ENCODE measurements at regions not wholly inside any gene's neighbourhood (a gene's known extent, or its start where the extent isn't known, plus 50 kb on each side); places are given as distances from the start of the nearest gene placed in this dataset.
"Not testable (repeated sequence)": the region's sequence is repeated elsewhere in the genome, so short reads cannot be mapped to it uniquely, and the experiment has no call there.

DNA sequence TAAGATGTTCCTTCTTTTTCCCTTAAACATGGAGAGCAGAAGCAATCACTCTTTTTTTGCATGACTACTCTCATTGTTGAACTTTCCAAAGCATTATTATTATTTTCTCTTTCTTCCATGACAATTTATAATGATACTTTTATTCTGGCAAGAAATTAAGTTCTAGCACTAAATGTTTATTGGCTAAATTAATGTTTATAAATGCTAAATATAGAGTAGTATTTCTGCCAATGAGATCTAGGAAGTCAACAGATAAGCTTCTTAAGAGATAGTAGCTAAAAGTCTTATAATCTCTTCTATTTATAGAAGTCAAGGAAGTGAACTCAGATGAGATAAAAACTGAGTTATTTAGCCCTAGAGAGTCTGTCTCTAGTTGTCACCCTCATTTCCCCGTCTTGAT lies 920.1 kb downstream of the KCNJ2 start:
- Histone ChIP-seq H3K27ac (ENCODE audit: low read depth in 1 of 2, low read length in 1 of 2) (no peak overlapping the region), H3K27me3 (ENCODE audit: control insufficient read depth in 2 of 2, insufficient read depth in 1 of 2, low read length in 1 of 2) (no peaks in the 10 kb centered on the region), H3K4me1 (ENCODE audit: control insufficient read depth in 2 of 2, insufficient read depth in 2 of 2, low read length in 2 of 2) (no peaks in the 10 kb centered on the region), H3K9me3 (ENCODE audit: control insufficient read depth in 2 of 2, insufficient read depth in 1 of 2, low read length in 1 of 2) (no peaks in the 10 kb centered on the region), H3K4me3 (ENCODE audit: low read length in 2 of 2) (no peak overlapping the region), H3K36me3 (ENCODE audit: control insufficient read depth in 2 of 2, insufficient read depth in 2 of 2, low read length in 1 of 2) (no peaks in the 10 kb centered on the region)
- WGBS: 82% methylated on average over 1 of the region's 1 CpG
- no peak for DNase-seq (ENCODE audit: low read depth in 6 of 9, low spot score in 9 of 9)

DNA sequence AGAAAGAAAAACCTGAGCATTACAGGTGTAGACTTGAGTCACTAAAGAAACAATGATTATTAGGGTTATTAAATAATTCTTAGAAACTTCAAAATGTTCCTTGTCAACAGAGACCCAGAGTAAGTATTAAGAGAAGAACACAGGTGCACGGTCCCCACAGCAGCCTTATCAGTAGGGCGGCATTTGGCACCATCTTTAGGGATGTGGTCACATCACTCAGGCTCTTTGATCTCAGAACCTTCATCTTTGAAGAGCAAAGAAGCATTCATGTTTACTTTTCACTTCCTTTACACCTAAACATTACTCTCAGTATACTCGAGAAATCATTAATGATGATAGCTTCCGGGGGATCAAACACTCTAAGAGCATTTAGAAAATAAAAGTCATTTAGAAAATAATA lies 928.7 kb downstream of the KCNJ2 start:
- DNase-seq (ENCODE audit: low read depth in 6 of 9, low spot score in 9 of 9): peak in 1 of 9 donors; percentile 2
- 52% methylated on average over 4 of the region's 4 CpGs for WGBS

DNA sequence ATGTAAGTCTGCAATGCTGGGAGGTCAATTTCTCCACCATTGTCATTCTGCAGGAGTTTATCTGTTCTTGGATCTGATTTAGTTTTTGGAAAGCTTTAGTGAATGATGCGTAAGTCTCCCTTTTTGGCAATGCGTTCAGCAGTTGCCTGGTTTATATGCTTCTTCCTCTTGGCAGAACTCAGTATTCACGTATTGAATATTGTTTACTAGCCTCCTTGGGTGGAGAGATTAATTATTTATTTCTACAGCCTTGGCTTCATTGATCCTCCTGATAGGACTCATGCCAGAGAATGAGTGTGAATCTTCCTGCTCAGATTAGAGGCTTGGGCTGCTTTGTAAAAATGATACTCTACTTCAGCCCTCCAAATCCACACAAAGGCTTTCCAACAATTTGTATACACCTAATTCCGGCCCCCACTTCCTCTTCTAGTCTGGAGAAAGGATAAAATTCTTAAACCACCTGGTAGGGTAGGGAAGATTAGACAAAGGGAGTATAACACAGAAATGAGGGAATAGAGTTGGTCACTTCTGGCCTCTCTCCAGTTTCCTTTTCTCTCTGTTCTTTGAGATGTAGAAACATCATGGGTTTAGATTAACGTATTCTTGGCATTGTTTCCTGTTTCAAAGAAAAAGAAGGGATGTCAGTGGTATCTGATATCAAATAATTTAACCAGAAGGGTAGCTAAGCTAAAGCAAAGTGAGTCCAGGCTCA lies 929.8 kb downstream of the KCNJ2 start:
- no peaks in the 10 kb centered on the region for H3K4me1 ChIP-seq (ENCODE audit: control insufficient read depth in 2 of 2, insufficient read depth in 2 of 2, low read length in 2 of 2)
- no peak overlapping the region for H3K4me3 ChIP-seq (ENCODE audit: low read length in 2 of 2)
- no peak for DNase-seq (ENCODE audit: low read depth in 6 of 9, low spot score in 9 of 9)
- no peaks in the 10 kb centered on the region for H3K27me3 ChIP-seq (ENCODE audit: control insufficient read depth in 2 of 2, insufficient read depth in 1 of 2, low read length in 1 of 2)
- H3K27ac ChIP-seq (ENCODE audit: low read depth in 1 of 2, low read length in 1 of 2): no peak overlapping the region
- H3K9me3 ChIP-seq (ENCODE audit: control insufficient read depth in 2 of 2, insufficient read depth in 1 of 2, low read length in 1 of 2): no peaks in the 10 kb centered on the region
- WGBS: 81% methylated on average over 5 of the region's 5 CpGs
- H3K36me3 ChIP-seq (ENCODE audit: control insufficient read depth in 2 of 2, insufficient read depth in 2 of 2, low read length in 1 of 2): no peaks in the 10 kb centered on the region

More for the DNA sequence above, 928.7 kb downstream of the KCNJ2 start:
- Histone ChIP-seq H3K27me3 (ENCODE audit: control insufficient read depth in 2 of 2, insufficient read depth in 1 of 2, low read length in 1 of 2) (no peaks in the 10 kb centered on the region), H3K36me3 (ENCODE audit: control insufficient read depth in 2 of 2, insufficient read depth in 2 of 2, low read length in 1 of 2) (no peaks in the 10 kb centered on the region), H3K9me3 (ENCODE audit: control insufficient read depth in 2 of 2, insufficient read depth in 1 of 2, low read length in 1 of 2) (no peaks in the 10 kb centered on the region), H3K4me3 (ENCODE audit: low read length in 2 of 2) (no peak overlapping the region), H3K27ac (ENCODE audit: low read depth in 1 of 2, low read length in 1 of 2) (no peak overlapping the region), H3K4me1 (ENCODE audit: control insufficient read depth in 2 of 2, insufficient read depth in 2 of 2, low read length in 2 of 2) (no peaks in the 10 kb centered on the region)

DNA sequence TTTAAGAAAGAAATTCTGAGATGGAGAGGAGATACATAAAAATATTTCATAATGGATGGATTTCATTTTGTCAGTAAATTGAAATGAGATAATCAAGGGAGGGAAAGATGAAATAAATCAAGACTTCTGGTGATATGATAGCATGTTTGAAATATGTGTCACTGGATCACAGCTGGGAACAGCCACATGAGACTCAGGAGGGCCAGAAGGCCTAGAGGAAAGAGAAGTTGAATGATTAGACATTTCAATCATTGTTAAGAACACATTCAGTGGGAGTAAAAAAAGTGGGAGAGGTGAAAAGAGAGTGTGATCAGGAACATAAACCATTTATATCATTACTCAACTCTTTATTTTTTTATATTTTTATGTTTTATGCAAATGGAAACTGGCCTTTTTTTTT lies 933.4 kb downstream of the KCNJ2 start:
- Histone ChIP-seq H3K36me3 (ENCODE audit: control insufficient read depth in 2 of 2, insufficient read depth in 2 of 2, low read length in 1 of 2) (no peaks in the 10 kb centered on the region), H3K9me3 (ENCODE audit: control insufficient read depth in 2 of 2, insufficient read depth in 1 of 2, low read length in 1 of 2) (no peaks in the 10 kb centered on the region), H3K4me1 (ENCODE audit: control insufficient read depth in 2 of 2, insufficient read depth in 2 of 2, low read length in 2 of 2) (no peaks in the 10 kb centered on the region), H3K27ac (ENCODE audit: low read depth in 1 of 2, low read length in 1 of 2) (no peak overlapping the region), H3K27me3 (ENCODE audit: control insufficient read depth in 2 of 2, insufficient read depth in 1 of 2, low read length in 1 of 2) (no peaks in the 10 kb centered on the region), H3K4me3 (ENCODE audit: low read length in 2 of 2) (no peak overlapping the region)
- no peak for DNase-seq (ENCODE audit: low read depth in 6 of 9, low spot score in 9 of 9)

DNA sequence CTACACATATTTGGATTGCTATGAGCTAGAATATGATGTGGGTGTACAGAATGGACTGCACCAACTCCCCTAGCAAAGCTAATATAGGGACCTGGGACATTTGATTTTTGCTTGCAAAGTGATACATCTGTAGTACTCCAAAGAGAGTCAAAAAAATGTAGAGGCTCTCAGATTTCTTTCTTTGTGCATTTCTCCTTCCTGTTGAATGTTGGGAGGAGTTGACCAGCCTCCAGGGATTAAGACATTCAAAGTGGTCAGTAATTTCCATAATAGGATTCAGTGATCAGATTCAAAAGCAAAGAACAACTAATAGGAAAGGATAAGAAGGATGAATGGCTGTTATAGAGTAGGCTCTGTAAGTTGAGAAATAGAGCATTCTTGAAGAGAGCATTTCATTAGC lies 934.9 kb downstream of the KCNJ2 start:
- Histone ChIP-seq H3K36me3 (ENCODE audit: control insufficient read depth in 2 of 2, insufficient read depth in 2 of 2, low read length in 1 of 2) (no peaks in the 10 kb centered on the region), H3K4me1 (ENCODE audit: control insufficient read depth in 2 of 2, insufficient read depth in 2 of 2, low read length in 2 of 2) (no peaks in the 10 kb centered on the region), H3K27ac (ENCODE audit: low read depth in 1 of 2, low read length in 1 of 2) (no peak overlapping the region), H3K9me3 (ENCODE audit: control insufficient read depth in 2 of 2, insufficient read depth in 1 of 2, low read length in 1 of 2) (no peaks in the 10 kb centered on the region), H3K27me3 (ENCODE audit: control insufficient read depth in 2 of 2, insufficient read depth in 1 of 2, low read length in 1 of 2) (no peaks in the 10 kb centered on the region), H3K4me3 (ENCODE audit: low read length in 2 of 2) (no peak overlapping the region)
- DNase-seq (ENCODE audit: low read depth in 6 of 9, low spot score in 9 of 9): no peak

DNA sequence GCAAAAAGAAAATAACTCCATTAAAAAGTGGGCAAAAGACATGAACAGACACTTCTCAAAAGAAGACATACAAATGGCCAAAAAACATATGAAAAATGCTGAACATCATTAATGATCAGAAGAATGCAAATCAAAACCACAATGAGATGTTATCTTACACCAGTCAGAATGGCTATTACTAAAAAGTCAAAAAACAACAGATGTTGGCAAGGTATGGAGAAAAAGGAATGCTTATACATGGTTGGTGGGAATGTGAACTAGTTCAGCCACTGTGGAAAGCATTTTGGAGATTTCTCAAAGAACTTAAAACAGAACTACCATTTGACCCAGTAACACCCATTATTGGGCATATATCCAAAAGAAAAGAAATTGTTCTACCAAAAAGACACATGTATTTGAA lies 936.7 kb downstream of the KCNJ2 start:
- H3K4me3 ChIP-seq (ENCODE audit: low read length in 2 of 2); H3K9me3 ChIP-seq (ENCODE audit: control insufficient read depth in 2 of 2, insufficient read depth in 1 of 2, low read length in 1 of 2); H3K27me3 ChIP-seq (ENCODE audit: control insufficient read depth in 2 of 2, insufficient read depth in 1 of 2, low read length in 1 of 2): not testable (repeated sequence)

DNA sequence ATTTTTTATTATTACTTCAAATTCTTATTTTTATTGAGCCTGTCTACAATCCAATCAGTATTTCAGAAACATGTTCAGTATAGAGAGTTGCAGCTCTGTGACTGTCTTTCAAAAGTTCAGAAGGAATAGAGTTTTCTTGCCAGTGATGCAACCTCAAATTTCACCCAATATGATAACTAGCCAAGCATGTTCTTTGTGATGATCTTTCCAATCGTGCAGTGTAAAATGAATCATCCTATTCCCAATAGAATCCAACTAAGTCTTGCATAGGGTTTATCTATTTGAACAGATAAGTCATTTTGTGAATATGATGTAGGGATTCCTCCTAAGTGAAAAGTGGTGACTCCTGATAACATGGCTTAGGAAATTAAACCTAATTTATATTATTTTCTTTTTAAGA lies 937.8 kb downstream of the KCNJ2 start:
- Histone ChIP-seq H3K4me3 (ENCODE audit: low read length in 2 of 2) (no peak overlapping the region), H3K27ac (ENCODE audit: low read depth in 1 of 2, low read length in 1 of 2) (no peak overlapping the region), H3K4me1 (ENCODE audit: control insufficient read depth in 2 of 2, insufficient read depth in 2 of 2, low read length in 2 of 2) (no peaks in the 10 kb centered on the region), H3K9me3 (ENCODE audit: control insufficient read depth in 2 of 2, insufficient read depth in 1 of 2, low read length in 1 of 2) (no peaks in the 10 kb centered on the region), H3K27me3 (ENCODE audit: control insufficient read depth in 2 of 2, insufficient read depth in 1 of 2, low read length in 1 of 2) (no peaks in the 10 kb centered on the region), H3K36me3 (ENCODE audit: control insufficient read depth in 2 of 2, insufficient read depth in 2 of 2, low read length in 1 of 2) (no peaks in the 10 kb centered on the region)
- 88% methylated on average over 1 of the region's 1 CpG for WGBS
- DNase-seq (ENCODE audit: low read depth in 6 of 9, low spot score in 9 of 9): no peak

More for the DNA sequence above, 936.7 kb downstream of the KCNJ2 start:
- not testable (repeated sequence) for H3K27ac ChIP-seq (ENCODE audit: low read depth in 1 of 2, low read length in 1 of 2); H3K36me3 ChIP-seq (ENCODE audit: control insufficient read depth in 2 of 2, insufficient read depth in 2 of 2, low read length in 1 of 2); H3K4me1 ChIP-seq (ENCODE audit: control insufficient read depth in 2 of 2, insufficient read depth in 2 of 2, low read length in 2 of 2); DNase-seq (ENCODE audit: low read depth in 6 of 9, low spot score in 9 of 9)

DNA sequence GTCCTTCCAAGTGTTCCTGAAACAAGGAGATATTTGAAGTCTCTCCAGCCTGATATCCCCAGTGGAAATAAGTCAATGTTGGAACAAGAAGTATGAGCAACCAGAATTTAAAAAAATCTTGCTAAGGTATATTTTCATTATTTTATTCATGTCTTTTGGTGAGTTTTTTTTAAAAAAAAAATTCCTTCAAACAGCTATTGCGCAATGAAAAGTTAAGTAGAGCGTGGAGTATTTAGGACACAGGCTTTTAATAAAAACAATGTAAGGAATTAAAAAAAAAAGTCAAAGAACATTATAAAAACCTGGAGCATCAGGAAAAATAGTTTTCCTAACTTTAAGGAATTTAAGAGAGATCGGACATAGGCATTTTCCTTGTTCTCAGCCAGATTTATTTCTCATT lies 940.4 kb downstream of the KCNJ2 start:
- H3K4me1 ChIP-seq (ENCODE audit: control insufficient read depth in 2 of 2, insufficient read depth in 2 of 2, low read length in 2 of 2): no peaks in the 10 kb centered on the region
- no peak overlapping the region for H3K27ac ChIP-seq (ENCODE audit: low read depth in 1 of 2, low read length in 1 of 2)
- H3K27me3 ChIP-seq (ENCODE audit: control insufficient read depth in 2 of 2, insufficient read depth in 1 of 2, low read length in 1 of 2): no peaks in the 10 kb centered on the region
- WGBS: 91% methylated on average over 3 of the region's 3 CpGs
- no peak for DNase-seq (ENCODE audit: low read depth in 6 of 9, low spot score in 9 of 9)
- H3K36me3 ChIP-seq (ENCODE audit: control insufficient read depth in 2 of 2, insufficient read depth in 2 of 2, low read length in 1 of 2): no peaks in the 10 kb centered on the region
- no peaks in the 10 kb centered on the region for H3K9me3 ChIP-seq (ENCODE audit: control insufficient read depth in 2 of 2, insufficient read depth in 1 of 2, low read length in 1 of 2)
- no peak overlapping the region for H3K4me3 ChIP-seq (ENCODE audit: low read length in 2 of 2)

DNA sequence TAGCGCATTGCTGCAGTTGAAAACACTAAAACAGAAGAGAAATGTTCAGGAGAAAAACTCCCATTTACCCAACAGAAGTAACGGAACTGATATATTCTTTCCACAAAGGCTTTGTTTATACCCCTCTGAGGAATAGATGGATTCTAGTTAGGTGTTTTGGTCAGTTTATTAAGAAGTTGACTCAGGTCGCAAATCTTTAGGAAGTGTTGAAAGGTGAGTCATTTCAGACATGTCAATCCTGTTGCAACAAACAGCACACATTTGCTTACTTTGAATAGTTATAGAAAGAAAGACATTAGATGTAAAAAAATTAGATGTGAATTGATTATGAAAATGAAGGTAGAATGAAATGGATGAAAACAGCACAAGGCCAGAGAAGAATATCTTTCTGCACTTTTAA lies 941.0 kb downstream of the KCNJ2 start:
- Histone ChIP-seq H3K9me3 (ENCODE audit: control insufficient read depth in 2 of 2, insufficient read depth in 1 of 2, low read length in 1 of 2) (no peaks in the 10 kb centered on the region), H3K4me1 (ENCODE audit: control insufficient read depth in 2 of 2, insufficient read depth in 2 of 2, low read length in 2 of 2) (no peaks in the 10 kb centered on the region), H3K27me3 (ENCODE audit: control insufficient read depth in 2 of 2, insufficient read depth in 1 of 2, low read length in 1 of 2) (no peaks in the 10 kb centered on the region), H3K4me3 (ENCODE audit: low read length in 2 of 2) (no peak overlapping the region), H3K27ac (ENCODE audit: low read depth in 1 of 2, low read length in 1 of 2) (no peak overlapping the region), H3K36me3 (ENCODE audit: control insufficient read depth in 2 of 2, insufficient read depth in 2 of 2, low read length in 1 of 2) (no peaks in the 10 kb centered on the region)
- DNase-seq (ENCODE audit: low read depth in 6 of 9, low spot score in 9 of 9): no peak
- 93% methylated on average over 3 of the region's 3 CpGs for WGBS

DNA sequence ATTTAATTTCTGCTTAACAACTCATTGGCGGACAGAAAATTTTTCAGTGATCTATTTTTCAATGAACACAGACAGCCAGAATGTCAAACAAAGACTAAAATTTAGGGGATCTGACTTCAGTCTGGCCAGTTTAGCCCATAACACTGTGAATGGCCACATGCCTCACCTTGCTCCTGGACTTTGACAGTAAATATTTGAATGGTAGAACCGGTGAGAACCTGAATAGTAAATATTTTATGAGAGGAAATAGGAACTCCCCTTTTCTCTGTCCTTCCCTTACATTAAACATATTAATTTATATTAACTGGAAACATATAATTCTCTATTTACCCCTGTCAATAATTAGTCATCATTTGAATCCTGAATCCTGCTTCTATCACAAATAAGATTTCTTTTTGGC lies 942.1 kb downstream of the KCNJ2 start:
- WGBS: 94% methylated on average over 2 of the region's 2 CpGs
- no peak overlapping the region for H3K4me3 ChIP-seq (ENCODE audit: low read length in 2 of 2)
- H3K27ac ChIP-seq (ENCODE audit: low read depth in 1 of 2, low read length in 1 of 2): no peak overlapping the region
- DNase-seq (ENCODE audit: low read depth in 6 of 9, low spot score in 9 of 9): no peak
- no peaks in the 10 kb centered on the region for H3K36me3 ChIP-seq (ENCODE audit: control insufficient read depth in 2 of 2, insufficient read depth in 2 of 2, low read length in 1 of 2)
- H3K4me1 ChIP-seq (ENCODE audit: control insufficient read depth in 2 of 2, insufficient read depth in 2 of 2, low read length in 2 of 2): no peaks in the 10 kb centered on the region
- H3K9me3 ChIP-seq (ENCODE audit: control insufficient read depth in 2 of 2, insufficient read depth in 1 of 2, low read length in 1 of 2): no peaks in the 10 kb centered on the region
- no peaks in the 10 kb centered on the region for H3K27me3 ChIP-seq (ENCODE audit: control insufficient read depth in 2 of 2, insufficient read depth in 1 of 2, low read length in 1 of 2)
